MM.1S (cell line): ENCODE measurements at regions not wholly inside any gene's neighbourhood (a gene's known extent, or its start where the extent isn't known, plus 50 kb on each side); places are given as distances from the start of the nearest gene placed in this dataset.

Experiments used
- EZH2 ChIP-seq: fragments of 300-600 bp; sonication (generic); optimal IDR thresholded peaks from 2 replicates; pipeline ENCODE3; 2017; ENCODE audit warnings: low read depth, mild to moderate bottlenecking, antibody characterized with exemption, low read length, mixed read lengths
- EZH2phosphoT487 ChIP-seq: fragments of 300-600 bp; sonication (generic); IDR thresholded peaks from 2 replicates; pipeline ENCODE4 v1.6.1; 2018; ENCODE audit warnings: antibody characterized with exemption, low read length
- TF ChIP-seq, protein P1 (sequence below): fragments of 300-600 bp; sonication (generic); IDR thresholded peaks from 2 replicates; pipeline ENCODE4 v1.5.1; 2016; ENCODE audit warnings: antibody characterized with exemption, low read length, mixed read lengths

DNA sequence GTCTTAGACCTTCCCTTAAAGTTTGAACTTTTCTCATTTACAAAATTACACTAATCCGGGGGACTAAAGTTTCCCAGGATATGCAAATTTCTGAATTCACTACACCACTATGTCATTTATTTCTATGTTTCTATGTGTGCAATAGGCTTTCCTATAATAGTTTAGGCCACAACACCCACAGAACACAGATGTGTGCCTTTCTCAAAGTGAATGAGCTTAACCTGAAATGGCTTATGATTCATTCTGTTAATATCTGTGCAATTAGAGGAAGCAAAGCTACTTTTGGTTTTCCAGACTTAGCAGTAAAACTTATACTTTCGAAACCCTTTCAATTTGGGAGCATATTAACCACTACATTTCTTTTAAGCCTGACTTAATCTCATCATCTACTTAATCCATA lies 748.1 kb downstream of the GBE1 start:
- TF ChIP-seq, protein P1, sequence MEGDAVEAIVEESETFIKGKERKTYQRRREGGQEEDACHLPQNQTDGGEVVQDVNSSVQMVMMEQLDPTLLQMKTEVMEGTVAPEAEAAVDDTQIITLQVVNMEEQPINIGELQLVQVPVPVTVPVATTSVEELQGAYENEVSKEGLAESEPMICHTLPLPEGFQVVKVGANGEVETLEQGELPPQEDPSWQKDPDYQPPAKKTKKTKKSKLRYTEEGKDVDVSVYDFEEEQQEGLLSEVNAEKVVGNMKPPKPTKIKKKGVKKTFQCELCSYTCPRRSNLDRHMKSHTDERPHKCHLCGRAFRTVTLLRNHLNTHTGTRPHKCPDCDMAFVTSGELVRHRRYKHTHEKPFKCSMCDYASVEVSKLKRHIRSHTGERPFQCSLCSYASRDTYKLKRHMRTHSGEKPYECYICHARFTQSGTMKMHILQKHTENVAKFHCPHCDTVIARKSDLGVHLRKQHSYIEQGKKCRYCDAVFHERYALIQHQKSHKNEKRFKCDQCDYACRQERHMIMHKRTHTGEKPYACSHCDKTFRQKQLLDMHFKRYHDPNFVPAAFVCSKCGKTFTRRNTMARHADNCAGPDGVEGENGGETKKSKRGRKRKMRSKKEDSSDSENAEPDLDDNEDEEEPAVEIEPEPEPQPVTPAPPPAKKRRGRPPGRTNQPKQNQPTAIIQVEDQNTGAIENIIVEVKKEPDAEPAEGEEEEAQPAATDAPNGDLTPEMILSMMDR, result no peak
- TF ChIP-seq EZH2phosphoT487, result no peak
- no peak for TF ChIP-seq EZH2
